ENCODE measurements at regions not wholly inside any gene's neighbourhood (a gene's known extent, or its start where the extent isn't known, plus 50 kb on each side); places are given as distances from the start of the nearest gene placed in this dataset.

- no peak overlapping the region for H3K27ac Mint-ChIP-seq (ENCODE audit: unreplicated experiment)
- H3K36me3 Mint-ChIP-seq (ENCODE audit: low read depth): no peaks in the 10 kb centered on the region
- peaks cover 3% of the 10 kb centered on the region for H3K4me1 Mint-ChIP-seq (ENCODE audit: low read depth)
- H3K27me3 Mint-ChIP-seq (ENCODE audit: low read depth): no peaks in the 10 kb centered on the region
- peaks cover 3% of the 10 kb centered on the region for H3K9me3 Mint-ChIP-seq (ENCODE audit: low read depth)
- no peak for TF ChIP-seq CTCF (IDR thresholded peaks at IDR 0.05)
- DNase-seq (ENCODE audit: low spot score): no peak
- no peak overlapping the region for H3K4me3 Mint-ChIP-seq (ENCODE audit: unreplicated experiment)
These were observed 101.5 kb downstream of the HSPH1 start for GRCh38 chr13:31060220-31060619.

- Mint-ChIP-seq H3K27me3 (ENCODE audit: low read depth) (no peaks in the 10 kb centered on the region), H3K4me3 (ENCODE audit: unreplicated experiment) (no peak overlapping the region), H3K36me3 (ENCODE audit: low read depth) (no peaks in the 10 kb centered on the region), H3K27ac (ENCODE audit: unreplicated experiment) (no peak overlapping the region), H3K4me1 (ENCODE audit: low read depth) (peaks cover 3% of the 10 kb centered on the region), H3K9me3 (ENCODE audit: low read depth) (no peaks in the 10 kb centered on the region)
- TF ChIP-seq CTCF (IDR thresholded peaks at IDR 0.05): no peak
- no peak for DNase-seq (ENCODE audit: low spot score)
These were observed 104.2 kb downstream of the HSPH1 start for GRCh38 chr13:31057403-31058033.

- H3K4me1 Mint-ChIP-seq (ENCODE audit: low read depth): peaks cover 3% of the 10 kb centered on the region
- no peak overlapping the region for H3K4me3 Mint-ChIP-seq (ENCODE audit: unreplicated experiment)
- DNase-seq (ENCODE audit: low spot score): no peak
- no peak overlapping the region for H3K27ac Mint-ChIP-seq (ENCODE audit: unreplicated experiment)
- no peaks in the 10 kb centered on the region for H3K36me3 Mint-ChIP-seq (ENCODE audit: low read depth)
- H3K9me3 Mint-ChIP-seq (ENCODE audit: low read depth): no peaks in the 10 kb centered on the region
- H3K27me3 Mint-ChIP-seq (ENCODE audit: low read depth): no peaks in the 10 kb centered on the region
- TF ChIP-seq CTCF (IDR thresholded peaks at IDR 0.05): no peak
These were observed 104.9 kb downstream of the HSPH1 start for GRCh38 chr13:31056644-31057271.

GRCh38 chr13:31055589-31055988, 106.1 kb downstream of the HSPH1 start:
- no peaks in the 10 kb centered on the region for H3K9me3 Mint-ChIP-seq (ENCODE audit: low read depth)
- no peaks in the 10 kb centered on the region for H3K27me3 Mint-ChIP-seq (ENCODE audit: low read depth)
- TF ChIP-seq CTCF (IDR thresholded peaks at IDR 0.05): no peak
- H3K36me3 Mint-ChIP-seq (ENCODE audit: low read depth): no peaks in the 10 kb centered on the region
- no peak overlapping the region for H3K4me3 Mint-ChIP-seq (ENCODE audit: unreplicated experiment)
- DNase-seq (ENCODE audit: low spot score): no peak
- H3K27ac Mint-ChIP-seq (ENCODE audit: unreplicated experiment): no peak overlapping the region
- peaks cover 3% of the 10 kb centered on the region for H3K4me1 Mint-ChIP-seq (ENCODE audit: low read depth)

- Mint-ChIP-seq H3K4me1 (ENCODE audit: low read depth) (peaks cover 3% of the 10 kb centered on the region), H3K4me3 (ENCODE audit: unreplicated experiment) (no peak overlapping the region)
These were observed 107.1 kb downstream of the HSPH1 start for GRCh38 chr13:31054632-31055031.

More at GRCh38 chr13:31054632-31055031, 107.1 kb downstream of the HSPH1 start:
- no peak for TF ChIP-seq CTCF (IDR thresholded peaks at IDR 0.05)
- H3K27ac Mint-ChIP-seq (ENCODE audit: unreplicated experiment): no peak overlapping the region
- DNase-seq (ENCODE audit: low spot score): no peak
- H3K36me3 Mint-ChIP-seq (ENCODE audit: low read depth): no peaks in the 10 kb centered on the region
- no peaks in the 10 kb centered on the region for H3K27me3 Mint-ChIP-seq (ENCODE audit: low read depth)
- no peaks in the 10 kb centered on the region for H3K9me3 Mint-ChIP-seq (ENCODE audit: low read depth)
